ENCODE measurements at regions not wholly inside any gene's neighbourhood (a gene's known extent, or its start where the extent isn't known, plus 50 kb on each side); places are given as distances from the start of the nearest gene placed in this dataset.

DNA sequence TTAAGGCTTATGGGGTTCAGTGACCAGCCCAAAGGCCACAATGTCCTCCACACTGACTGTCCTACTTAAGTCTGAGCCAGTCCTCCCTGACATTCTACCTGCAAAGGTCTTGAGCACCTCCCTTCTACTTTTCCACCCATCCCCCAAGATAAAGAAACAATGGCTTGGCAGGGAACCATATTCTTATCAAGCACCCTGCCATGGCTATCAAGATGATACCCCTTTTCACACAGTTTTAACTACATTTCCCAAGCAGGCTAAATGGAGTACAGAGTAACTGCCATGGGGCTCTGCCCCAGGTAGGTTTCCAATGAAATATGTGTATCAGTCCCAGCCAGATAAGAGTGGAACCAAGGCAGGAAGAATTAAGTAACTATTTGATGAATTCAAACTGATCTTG is 85.9 kb upstream of the MOCS1 start:
- Histone ChIP-seq H3K27me3 (ENCODE audit: control insufficient read depth, low read length) (no peaks in the 10 kb centered on the region), H3K9me3 (ENCODE audit: control insufficient read depth, insufficient read depth, low read length) (0 out of 2 replicates have a peak, but pooled peaks cover 3% of the 10 kb centered on the region), H3K9me2 (replicated peaks; ENCODE audit: control insufficient read depth, low read length) (no peaks in the 10 kb centered on the region), H3K4me2 (ENCODE audit: low read length) (no peak overlapping the region), H3K4me1 (ENCODE audit: control insufficient read depth, low read length) (no peaks in the 10 kb centered on the region), H3K36me3 (ENCODE audit: control insufficient read depth, low read length) (no peaks in the 10 kb centered on the region), H3K27ac (ENCODE audit: low read depth, low read length) (no peak overlapping the region), H3K4me3 (ENCODE audit: low read length) (no peak overlapping the region), H3K79me2 (ENCODE audit: control insufficient read depth, low read length) (no peaks in the 10 kb centered on the region), H3F3A (ENCODE audit: control insufficient read depth, insufficient read depth) (no peaks in the 10 kb centered on the region), H4K20me1 (ENCODE audit: control insufficient read depth, insufficient read depth, low read depth, low read length) (no peaks in the 10 kb centered on the region)
- TF ChIP-seq EZH2phosphoT487 (IDR thresholded peaks at IDR 0.05; ENCODE audit: borderline replicate concordance, low read length) = no peak
- TF ChIP-seq, protein P1, sequence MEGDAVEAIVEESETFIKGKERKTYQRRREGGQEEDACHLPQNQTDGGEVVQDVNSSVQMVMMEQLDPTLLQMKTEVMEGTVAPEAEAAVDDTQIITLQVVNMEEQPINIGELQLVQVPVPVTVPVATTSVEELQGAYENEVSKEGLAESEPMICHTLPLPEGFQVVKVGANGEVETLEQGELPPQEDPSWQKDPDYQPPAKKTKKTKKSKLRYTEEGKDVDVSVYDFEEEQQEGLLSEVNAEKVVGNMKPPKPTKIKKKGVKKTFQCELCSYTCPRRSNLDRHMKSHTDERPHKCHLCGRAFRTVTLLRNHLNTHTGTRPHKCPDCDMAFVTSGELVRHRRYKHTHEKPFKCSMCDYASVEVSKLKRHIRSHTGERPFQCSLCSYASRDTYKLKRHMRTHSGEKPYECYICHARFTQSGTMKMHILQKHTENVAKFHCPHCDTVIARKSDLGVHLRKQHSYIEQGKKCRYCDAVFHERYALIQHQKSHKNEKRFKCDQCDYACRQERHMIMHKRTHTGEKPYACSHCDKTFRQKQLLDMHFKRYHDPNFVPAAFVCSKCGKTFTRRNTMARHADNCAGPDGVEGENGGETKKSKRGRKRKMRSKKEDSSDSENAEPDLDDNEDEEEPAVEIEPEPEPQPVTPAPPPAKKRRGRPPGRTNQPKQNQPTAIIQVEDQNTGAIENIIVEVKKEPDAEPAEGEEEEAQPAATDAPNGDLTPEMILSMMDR (IDR thresholded peaks at IDR 0.05; ENCODE audit: low read depth, low read length, poor library complexity, severe bottlenecking) = no peak

DNA sequence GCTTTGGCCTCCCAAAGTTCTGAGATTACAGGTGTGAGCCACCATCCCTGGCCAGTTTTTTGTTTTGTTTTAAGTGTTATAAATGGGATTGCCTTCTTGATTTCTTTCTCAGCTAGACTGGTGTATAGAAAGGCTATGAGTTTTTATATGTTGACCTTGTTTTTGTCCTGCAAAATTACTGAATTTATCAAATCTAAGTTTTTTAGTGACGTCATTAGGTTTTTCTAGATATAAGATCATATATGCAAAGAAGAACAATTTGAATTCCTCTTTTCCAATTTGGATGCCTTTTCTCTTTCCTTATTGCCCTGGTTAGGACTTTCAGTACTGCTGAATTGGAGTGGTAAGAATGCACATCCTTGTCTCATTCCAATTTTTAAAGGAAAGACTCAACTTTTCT is 81.3 kb upstream of the MOCS1 start:
- no peaks in the 10 kb centered on the region for H3F3A ChIP-seq (ENCODE audit: control insufficient read depth, insufficient read depth)
- no peaks in the 10 kb centered on the region for H3K79me2 ChIP-seq (ENCODE audit: control insufficient read depth, low read length)
- H3K27me3 ChIP-seq (ENCODE audit: control insufficient read depth, low read length) = no peaks in the 10 kb centered on the region; the same call in 1 of the 2 replicates
- no peaks in the 10 kb centered on the region for H3K36me3 ChIP-seq (ENCODE audit: control insufficient read depth, low read length)
- no peak overlapping the region for H3K4me3 ChIP-seq (ENCODE audit: low read length)
- no peaks in the 10 kb centered on the region for H3K9me2 ChIP-seq (replicated peaks; ENCODE audit: control insufficient read depth, low read length)
- H3K27ac ChIP-seq (ENCODE audit: low read depth, low read length) = no peak overlapping the region
- H4K20me1 ChIP-seq (ENCODE audit: control insufficient read depth, insufficient read depth, low read depth, low read length) = no peaks in the 10 kb centered on the region
- 0 out of 2 replicates have a peak, but pooled peaks cover 3% of the 10 kb centered on the region for H3K9me3 ChIP-seq (ENCODE audit: control insufficient read depth, insufficient read depth, low read length)
- TF ChIP-seq, protein P1 (IDR thresholded peaks at IDR 0.05; ENCODE audit: low read depth, low read length, poor library complexity, severe bottlenecking) = no peak
- no peak for TF ChIP-seq EZH2phosphoT487 (IDR thresholded peaks at IDR 0.05; ENCODE audit: borderline replicate concordance, low read length)
- H3K4me1 ChIP-seq (ENCODE audit: control insufficient read depth, low read length) = no peaks in the 10 kb centered on the region
- no peak overlapping the region for H3K4me2 ChIP-seq (ENCODE audit: low read length)

DNA sequence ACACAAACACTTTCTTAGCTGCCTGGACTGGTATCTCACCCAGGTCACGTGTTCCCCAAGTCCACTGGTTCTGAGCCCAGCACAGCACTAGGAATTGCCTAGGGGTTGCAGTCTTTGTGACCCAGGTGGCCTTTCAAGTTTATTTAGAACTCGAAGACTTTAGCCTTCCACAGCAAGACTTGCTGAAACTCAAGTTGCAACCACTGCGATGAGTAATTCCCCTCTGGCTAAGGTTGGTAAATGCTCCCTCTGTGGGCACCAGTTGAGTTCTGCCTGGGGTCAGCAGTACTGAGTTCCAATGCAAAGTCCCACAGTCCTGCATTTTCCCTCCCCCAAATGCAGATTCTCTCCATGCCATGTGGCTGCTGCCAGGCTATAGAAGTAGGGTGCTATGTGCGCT is 77.6 kb upstream of the MOCS1 start:
- H3K79me2 ChIP-seq (ENCODE audit: control insufficient read depth, low read length) = no peaks in the 10 kb centered on the region
- no peaks in the 10 kb centered on the region for H3K9me3 ChIP-seq (ENCODE audit: control insufficient read depth, insufficient read depth, low read length)
- H4K20me1 ChIP-seq (ENCODE audit: control insufficient read depth, insufficient read depth, low read depth, low read length) = no peaks in the 10 kb centered on the region
- no peaks in the 10 kb centered on the region for H3K9me2 ChIP-seq (replicated peaks; ENCODE audit: control insufficient read depth, low read length)
- TF ChIP-seq, protein P1 (IDR thresholded peaks at IDR 0.05; ENCODE audit: low read depth, low read length, poor library complexity, severe bottlenecking) = no peak
- TF ChIP-seq EZH2phosphoT487 (IDR thresholded peaks at IDR 0.05; ENCODE audit: borderline replicate concordance, low read length) = no peak
- no peaks in the 10 kb centered on the region; the same call in 1 of the 2 replicates for H3K27me3 ChIP-seq (ENCODE audit: control insufficient read depth, low read length)
- H3F3A ChIP-seq (ENCODE audit: control insufficient read depth, insufficient read depth) = no peaks in the 10 kb centered on the region
- no peaks in the 10 kb centered on the region for H3K36me3 ChIP-seq (ENCODE audit: control insufficient read depth, low read length)
- H3K4me1 ChIP-seq (ENCODE audit: control insufficient read depth, low read length) = no peaks in the 10 kb centered on the region
- H3K4me2 ChIP-seq (ENCODE audit: low read length) = no peak overlapping the region
- no peak overlapping the region for H3K4me3 ChIP-seq (ENCODE audit: low read length)
- no peak overlapping the region for H3K27ac ChIP-seq (ENCODE audit: low read depth, low read length)
